ENCODE measurements at regions not wholly inside any gene's neighbourhood (a gene's known extent, or its start where the extent isn't known, plus 50 kb on each side); places are given as distances from the start of the nearest gene placed in this dataset.
A peak's percentile ranks its signal among the peaks of the same experiment; 100 is the strongest.
"Not testable (repeated sequence)": the region's sequence is repeated elsewhere in the genome, so short reads cannot be mapped to it uniquely, and the experiment has no call there.

DNA sequence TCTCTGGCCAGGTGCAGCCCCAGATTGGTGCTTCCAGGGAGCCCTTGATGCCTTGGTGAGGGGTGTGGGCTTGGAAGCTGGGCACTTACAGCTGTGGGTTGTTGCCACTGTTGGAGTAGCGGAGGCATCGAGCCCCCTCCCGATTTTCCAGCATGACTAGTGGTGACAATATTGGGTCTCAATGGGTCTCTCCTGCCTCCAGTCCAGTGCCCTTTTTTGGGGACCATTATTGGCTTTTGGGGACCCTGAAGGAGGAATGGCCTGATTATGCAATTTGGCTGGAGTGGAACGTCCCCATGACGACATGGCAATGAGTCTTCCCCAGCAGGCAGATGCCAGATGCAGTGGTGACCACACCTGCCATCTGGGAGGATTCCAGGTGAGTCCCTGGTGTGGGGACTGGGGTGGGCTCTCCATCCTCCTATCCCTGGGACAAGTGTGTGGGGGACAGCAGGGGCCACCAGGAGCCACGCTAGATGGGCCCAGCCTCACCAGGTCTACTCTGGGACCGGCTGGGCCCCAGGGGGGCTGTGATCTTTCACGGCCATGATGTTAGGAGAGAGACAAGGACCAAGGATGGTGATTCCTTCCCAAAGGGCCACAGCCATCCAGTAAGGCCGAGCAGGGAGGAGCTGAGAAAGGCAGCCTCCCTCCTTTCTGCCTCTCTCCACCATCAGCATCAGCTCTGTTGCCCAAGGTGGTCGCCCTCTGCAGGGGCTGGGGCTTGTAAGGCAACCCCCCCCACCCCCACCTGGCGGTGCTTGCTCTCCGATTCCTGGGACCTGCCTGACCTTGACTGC lies 196.8 kb downstream of the GOLGA6L6 start:
- POLR2A ChIA-PET: no interaction called here
- H3F3A ChIP-seq (replicated peaks; ENCODE audit: insufficient read depth): no peaks in the 10 kb centered on the region
- H4K20me1 ChIP-seq (ENCODE audit: insufficient read depth): no peaks in the 10 kb centered on the region
- H3K27me3 ChIP-seq (ENCODE audit: insufficient read depth): peaks cover 26% of the 10 kb centered on the region
- H3K79me2 ChIP-seq (ENCODE audit: insufficient read depth): no peaks in the 10 kb centered on the region
- WGBS (ENCODE audit: low lambda C conversion rate): 4% methylated on average over 12 of the region's 12 CpGs
- CTCF ChIA-PET: interaction anchor here (3.5 kb wide), 1 partner anchor 12 kb away, joined by 14 read pairs; no protein-coding TSS in a partner anchor
- no peak overlapping the region for H3K4me3 ChIP-seq (ENCODE audit: low read depth in 2 of 2, low read length in 1 of 2)
- TF ChIP-seq, protein P1, sequence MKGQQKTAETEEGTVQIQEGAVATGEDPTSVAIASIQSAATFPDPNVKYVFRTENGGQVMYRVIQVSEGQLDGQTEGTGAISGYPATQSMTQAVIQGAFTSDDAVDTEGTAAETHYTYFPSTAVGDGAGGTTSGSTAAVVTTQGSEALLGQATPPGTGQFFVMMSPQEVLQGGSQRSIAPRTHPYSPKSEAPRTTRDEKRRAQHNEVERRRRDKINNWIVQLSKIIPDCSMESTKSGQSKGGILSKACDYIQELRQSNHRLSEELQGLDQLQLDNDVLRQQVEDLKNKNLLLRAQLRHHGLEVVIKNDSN (IDR thresholded peaks at IDR 0.05; ENCODE audit: borderline replicate concordance, low read depth): no peak
- TF ChIP-seq, protein P2, sequence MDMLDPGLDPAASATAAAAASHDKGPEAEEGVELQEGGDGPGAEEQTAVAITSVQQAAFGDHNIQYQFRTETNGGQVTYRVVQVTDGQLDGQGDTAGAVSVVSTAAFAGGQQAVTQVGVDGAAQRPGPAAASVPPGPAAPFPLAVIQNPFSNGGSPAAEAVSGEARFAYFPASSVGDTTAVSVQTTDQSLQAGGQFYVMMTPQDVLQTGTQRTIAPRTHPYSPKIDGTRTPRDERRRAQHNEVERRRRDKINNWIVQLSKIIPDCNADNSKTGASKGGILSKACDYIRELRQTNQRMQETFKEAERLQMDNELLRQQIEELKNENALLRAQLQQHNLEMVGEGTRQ (IDR thresholded peaks at IDR 0.05; ENCODE audit: borderline replicate concordance, low read depth, low read length): no peak
- TF ChIP-seq FOXJ3 (CRISPR knock-in tag; IDR thresholded peaks at IDR 0.05) (no peak), NFIC (IDR thresholded peaks at IDR 0.05; ENCODE audit: borderline replicate concordance) (no peak), RXRA (IDR thresholded peaks at IDR 0.05; ENCODE audit: borderline replicate concordance, low read depth) (no peak), GABPA (IDR thresholded peaks at IDR 0.05; ENCODE audit: low read depth) (no peak)
- TF ChIP-seq, protein P3, sequence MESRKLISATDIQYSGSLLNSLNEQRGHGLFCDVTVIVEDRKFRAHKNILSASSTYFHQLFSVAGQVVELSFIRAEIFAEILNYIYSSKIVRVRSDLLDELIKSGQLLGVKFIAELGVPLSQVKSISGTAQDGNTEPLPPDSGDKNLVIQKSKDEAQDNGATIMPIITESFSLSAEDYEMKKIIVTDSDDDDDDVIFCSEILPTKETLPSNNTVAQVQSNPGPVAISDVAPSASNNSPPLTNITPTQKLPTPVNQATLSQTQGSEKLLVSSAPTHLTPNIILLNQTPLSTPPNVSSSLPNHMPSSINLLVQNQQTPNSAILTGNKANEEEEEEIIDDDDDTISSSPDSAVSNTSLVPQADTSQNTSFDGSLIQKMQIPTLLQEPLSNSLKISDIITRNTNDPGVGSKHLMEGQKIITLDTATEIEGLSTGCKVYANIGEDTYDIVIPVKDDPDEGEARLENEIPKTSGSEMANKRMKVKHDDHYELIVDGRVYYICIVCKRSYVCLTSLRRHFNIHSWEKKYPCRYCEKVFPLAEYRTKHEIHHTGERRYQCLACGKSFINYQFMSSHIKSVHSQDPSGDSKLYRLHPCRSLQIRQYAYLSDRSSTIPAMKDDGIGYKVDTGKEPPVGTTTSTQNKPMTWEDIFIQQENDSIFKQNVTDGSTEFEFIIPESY (IDR thresholded peaks at IDR 0.05; ENCODE audit: borderline replicate concordance, low read depth): no peak
- TF ChIP-seq, protein P4, sequence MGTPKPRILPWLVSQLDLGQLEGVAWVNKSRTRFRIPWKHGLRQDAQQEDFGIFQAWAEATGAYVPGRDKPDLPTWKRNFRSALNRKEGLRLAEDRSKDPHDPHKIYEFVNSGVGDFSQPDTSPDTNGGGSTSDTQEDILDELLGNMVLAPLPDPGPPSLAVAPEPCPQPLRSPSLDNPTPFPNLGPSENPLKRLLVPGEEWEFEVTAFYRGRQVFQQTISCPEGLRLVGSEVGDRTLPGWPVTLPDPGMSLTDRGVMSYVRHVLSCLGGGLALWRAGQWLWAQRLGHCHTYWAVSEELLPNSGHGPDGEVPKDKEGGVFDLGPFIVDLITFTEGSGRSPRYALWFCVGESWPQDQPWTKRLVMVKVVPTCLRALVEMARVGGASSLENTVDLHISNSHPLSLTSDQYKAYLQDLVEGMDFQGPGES (IDR thresholded peaks at IDR 0.05; ENCODE audit: low read depth, low read length): no peak
- H3K4me2 ChIP-seq: no peak overlapping the region
- H3K36me3 ChIP-seq (replicated peaks in 1 of 2; ENCODE audit: control insufficient read depth in 1 of 2, insufficient read depth in 2 of 2, low read length in 1 of 2): no peaks in the 10 kb centered on the region
- H3K4me1 ChIP-seq (ENCODE audit: control insufficient read depth in 1 of 2, insufficient read depth in 2 of 2, low read depth in 1 of 2, low read length in 1 of 2): no peaks in the 10 kb centered on the region
- DNase-seq: peak; percentile 26
- H2AFZ ChIP-seq (ENCODE audit: low read depth): no peak overlapping the region
- H3K9ac ChIP-seq: no peak overlapping the region
- no peaks in the 10 kb centered on the region for H3K9me3 ChIP-seq
- H3K9me2 ChIP-seq: no peaks in the 10 kb centered on the region
- no peak overlapping the region for H3K27ac ChIP-seq (ENCODE audit: low read depth in 2 of 2, low read length in 1 of 2)

DNA sequence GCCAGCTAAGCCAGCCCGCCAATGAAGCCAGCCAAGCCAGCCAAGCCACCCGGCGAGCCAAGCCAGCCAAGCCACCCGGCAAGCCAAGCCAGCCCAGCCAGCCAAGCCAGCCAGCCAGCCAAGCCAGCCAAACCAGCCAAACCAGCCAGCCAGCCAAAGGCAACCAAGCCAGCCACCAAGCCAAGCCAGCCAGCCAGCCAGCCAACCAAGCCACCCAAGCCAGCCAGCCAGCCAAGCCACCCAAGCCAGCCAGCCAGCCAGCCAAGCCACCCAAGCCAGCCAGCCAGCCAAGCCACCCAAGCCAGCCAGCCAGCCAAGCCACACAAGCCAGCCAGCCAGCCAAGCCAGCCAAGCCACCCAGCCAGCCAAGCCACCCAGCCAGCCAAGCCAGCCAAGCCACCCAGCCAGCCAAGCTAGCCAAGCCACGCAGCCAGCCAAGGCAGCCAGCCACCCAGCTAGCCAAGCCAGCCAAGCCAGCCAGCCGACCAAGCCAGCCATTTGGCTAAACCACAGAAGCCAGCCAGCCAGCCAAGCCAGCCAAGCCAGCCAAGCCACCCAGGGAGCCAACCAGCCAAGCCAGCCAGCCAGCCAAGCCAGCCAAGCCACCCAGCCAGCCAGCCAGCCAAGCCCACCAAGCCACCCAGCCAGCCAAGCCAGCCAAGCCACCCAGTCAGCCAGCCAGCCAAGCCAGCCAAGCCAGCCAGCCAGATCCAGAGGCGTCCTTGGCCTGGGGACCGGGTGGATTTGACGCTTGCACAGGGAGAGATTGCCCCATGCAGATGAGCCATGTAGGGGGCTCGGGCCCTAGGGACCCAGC lies 198.0 kb downstream of the GOLGA6L6 start:
- H3K4me1 ChIP-seq (ENCODE audit: control insufficient read depth in 1 of 2, insufficient read depth in 2 of 2, low read depth in 1 of 2, low read length in 1 of 2); H3K9me2 ChIP-seq; H3K4me2 ChIP-seq; H3K36me3 ChIP-seq (replicated peaks in 1 of 2; ENCODE audit: control insufficient read depth in 1 of 2, insufficient read depth in 2 of 2, low read length in 1 of 2); H3K4me3 ChIP-seq (ENCODE audit: low read depth in 2 of 2, low read length in 1 of 2); POLR2A ChIA-PET; DNase-seq; H3K27ac ChIP-seq (ENCODE audit: low read depth in 2 of 2, low read length in 1 of 2); H3K9me3 ChIP-seq; H2AFZ ChIP-seq (ENCODE audit: low read depth); H3K9ac ChIP-seq; H3F3A ChIP-seq (replicated peaks; ENCODE audit: insufficient read depth); H4K20me1 ChIP-seq (ENCODE audit: insufficient read depth); H3K79me2 ChIP-seq (ENCODE audit: insufficient read depth): not testable (repeated sequence)
- 9% methylated on average over 6 of the region's 10 CpGs for WGBS (ENCODE audit: low lambda C conversion rate)
- CTCF ChIA-PET: interaction anchor here (3.5 kb wide), 1 partner anchor 13 kb away, joined by 14 read pairs; no protein-coding TSS in a partner anchor
- peaks cover 14% of the 10 kb centered on the region for H3K27me3 ChIP-seq (ENCODE audit: insufficient read depth)

DNA sequence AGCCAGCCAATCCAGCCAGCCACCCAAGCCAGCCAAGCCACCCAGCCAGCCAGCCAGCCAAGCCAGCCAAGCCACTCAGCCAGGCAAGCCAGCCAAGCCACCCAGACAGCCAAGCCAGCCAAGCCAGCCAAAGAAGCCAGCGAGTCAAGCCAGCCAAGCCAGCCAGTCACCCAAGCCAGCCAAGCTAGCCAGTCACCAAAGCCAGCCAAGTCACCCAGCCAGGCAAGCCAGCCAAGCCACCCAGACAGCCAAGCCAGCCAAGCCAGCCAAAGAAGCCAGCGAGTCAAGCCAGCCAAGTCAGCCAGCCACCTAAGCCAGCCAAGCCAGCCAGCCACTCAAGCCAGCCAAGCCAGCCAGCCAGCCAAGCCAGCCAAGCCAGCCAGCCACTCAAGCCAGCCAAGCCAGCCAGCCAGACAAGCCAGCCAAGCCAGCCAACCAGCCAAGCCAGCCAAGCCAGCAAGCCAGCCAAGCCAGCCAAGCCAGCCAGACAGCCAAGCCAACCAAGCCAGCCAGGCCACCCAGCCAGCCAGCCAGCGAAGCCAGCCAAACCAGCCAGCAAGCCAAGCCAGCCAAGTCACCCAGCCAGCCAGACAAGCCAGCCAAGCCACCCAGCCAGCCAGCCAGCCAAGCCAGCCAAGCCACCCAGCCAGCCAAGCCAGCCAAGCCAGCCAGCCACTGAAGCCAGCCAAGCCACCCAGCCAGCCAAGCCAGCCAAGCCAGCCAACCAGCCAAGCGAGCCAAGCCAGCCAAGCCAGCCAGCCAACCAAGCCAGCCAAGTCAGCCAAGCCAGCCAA lies 198.8 kb downstream of the GOLGA6L6 start:
- 0% methylated on average over 1 of the region's 4 CpGs for WGBS (ENCODE audit: low lambda C conversion rate)
- H3K79me2 ChIP-seq (ENCODE audit: insufficient read depth); H3K4me3 ChIP-seq (ENCODE audit: low read depth in 2 of 2, low read length in 1 of 2); H3K27me3 ChIP-seq (ENCODE audit: insufficient read depth); H3K4me2 ChIP-seq; H3K9me3 ChIP-seq; POLR2A ChIA-PET; H3K27ac ChIP-seq (ENCODE audit: low read depth in 2 of 2, low read length in 1 of 2); H3F3A ChIP-seq (replicated peaks; ENCODE audit: insufficient read depth); H3K36me3 ChIP-seq (replicated peaks in 1 of 2; ENCODE audit: control insufficient read depth in 1 of 2, insufficient read depth in 2 of 2, low read length in 1 of 2); H3K4me1 ChIP-seq (ENCODE audit: control insufficient read depth in 1 of 2, insufficient read depth in 2 of 2, low read depth in 1 of 2, low read length in 1 of 2); H3K9me2 ChIP-seq; H4K20me1 ChIP-seq (ENCODE audit: insufficient read depth); H2AFZ ChIP-seq (ENCODE audit: low read depth); H3K9ac ChIP-seq; CTCF ChIA-PET; DNase-seq: not testable (repeated sequence)
